GM12878 (cell line): ENCODE measurements at regions not wholly inside any gene's neighbourhood (a gene's known extent, or its start where the extent isn't known, plus 50 kb on each side); places are given as distances from the start of the nearest gene placed in this dataset.

Experiments used
- BCL11A ChIP-seq: IDR thresholded peaks from 2 replicates; pipeline ENCODE4 v1.6.1; 2011; ENCODE audit warnings: low read depth, low read length
- BMI1 ChIP-seq: fragments of 450-650 bp; IDR thresholded peaks from 2 replicates; pipeline ENCODE4 v1.6.1; 2016; ENCODE audit warnings: mild to moderate bottlenecking, moderate library complexity, borderline replicate concordance
- CBX5 ChIP-seq: sonication (generic); IDR thresholded peaks from 2 replicates; pipeline ENCODE4 v1.6.1; 2016; ENCODE audit warnings: low read depth, moderate library complexity, mild to moderate bottlenecking, inconsistent platforms
- FOS ChIP-seq: IDR thresholded peaks from 3 replicates; pipeline ENCODE4 v1.6.1; 2011; ENCODE audit warnings: borderline replicate concordance; ENCODE audit not compliant: insufficient read length; ENCODE audit errors: extremely low read depth
- FOXK2 ChIP-seq: fragments of 450-650 bp; IDR thresholded peaks from 2 replicates; pipeline ENCODE4 v1.6.1; 2017; ENCODE audit warnings: mild to moderate bottlenecking, moderate library complexity
- GABPA ChIP-seq: IDR thresholded peaks from 2 replicates; pipeline ENCODE4 v1.6.1; 2014; ENCODE audit warnings: antibody characterized with exemption, low read depth, mild to moderate bottlenecking, inconsistent platforms
- MEF2B ChIP-seq: fragments of 450-650 bp; IDR thresholded peaks from 2 replicates; pipeline ENCODE4 v1.6.1; 2018; ENCODE audit warnings: mild to moderate bottlenecking, moderate library complexity; ENCODE audit not compliant: partially characterized antibody, poor library complexity, severe bottlenecking
- NFIC ChIP-seq: IDR thresholded peaks from 2 replicates; pipeline ENCODE4 v1.6.1; 2012; ENCODE audit warnings: low read depth, mild to moderate bottlenecking, inconsistent platforms, low read length, moderate library complexity
- SMAD1 ChIP-seq: fragments of 450-650 bp; IDR thresholded peaks from 2 replicates; pipeline ENCODE4 v1.6.1; 2018; ENCODE audit warnings: mild to moderate bottlenecking, low read depth; ENCODE audit not compliant: partially characterized antibody
- SP1 ChIP-seq: IDR thresholded peaks from one replicate; pipeline ENCODE4 v1.6.1; 2011; ENCODE audit warnings: low read depth, low read length
- SREBF1 ChIP-seq: IDR thresholded peaks from 2 replicates; pipeline ENCODE4 v1.6.1; 2012; ENCODE audit warnings: mild to moderate bottlenecking, low read length
- STAT3 ChIP-seq: IDR thresholded peaks from 2 replicates; pipeline ENCODE4 v1.6.1; 2011; ENCODE audit warnings: low read depth, low read length, improper control_type of control experiment
- TBL1XR1 ChIP-seq: IDR thresholded peaks from 2 replicates; pipeline ENCODE4 v1.6.1; 2012; ENCODE audit warnings: low read depth, low read length, improper control_type of control experiment
- TF ChIP-seq, protein P1 (sequence below): fragments of 450-650 bp; IDR thresholded peaks from 2 replicates; pipeline ENCODE4 v1.6.1; 2017; ENCODE audit warnings: mild to moderate bottlenecking
- TF ChIP-seq, protein P2 (sequence below): fragments of 450-650 bp; IDR thresholded peaks from 2 replicates; pipeline ENCODE4 v1.6.1; 2014; ENCODE audit warnings: mild to moderate bottlenecking

DNA sequence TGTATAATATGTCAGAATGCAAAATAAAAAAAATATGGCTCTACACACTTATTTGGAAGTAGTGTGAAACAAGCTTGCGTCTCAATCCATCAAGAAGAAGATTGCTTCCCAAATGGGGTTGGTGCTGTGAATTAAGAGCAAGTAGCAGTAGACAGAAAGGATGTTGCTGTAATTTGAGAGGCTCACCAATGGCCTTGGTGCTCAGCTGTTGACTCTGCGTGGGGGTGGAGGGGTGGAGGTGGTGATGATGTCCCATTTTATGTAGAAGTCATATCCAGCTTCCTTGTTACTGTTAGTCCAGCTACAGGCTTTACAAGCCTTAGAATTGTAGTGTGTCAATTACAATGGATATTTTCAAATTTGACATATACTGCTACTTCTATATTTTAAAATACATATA lies 223.4 kb upstream of the RND3 start (continued):
- TF ChIP-seq, protein P1, sequence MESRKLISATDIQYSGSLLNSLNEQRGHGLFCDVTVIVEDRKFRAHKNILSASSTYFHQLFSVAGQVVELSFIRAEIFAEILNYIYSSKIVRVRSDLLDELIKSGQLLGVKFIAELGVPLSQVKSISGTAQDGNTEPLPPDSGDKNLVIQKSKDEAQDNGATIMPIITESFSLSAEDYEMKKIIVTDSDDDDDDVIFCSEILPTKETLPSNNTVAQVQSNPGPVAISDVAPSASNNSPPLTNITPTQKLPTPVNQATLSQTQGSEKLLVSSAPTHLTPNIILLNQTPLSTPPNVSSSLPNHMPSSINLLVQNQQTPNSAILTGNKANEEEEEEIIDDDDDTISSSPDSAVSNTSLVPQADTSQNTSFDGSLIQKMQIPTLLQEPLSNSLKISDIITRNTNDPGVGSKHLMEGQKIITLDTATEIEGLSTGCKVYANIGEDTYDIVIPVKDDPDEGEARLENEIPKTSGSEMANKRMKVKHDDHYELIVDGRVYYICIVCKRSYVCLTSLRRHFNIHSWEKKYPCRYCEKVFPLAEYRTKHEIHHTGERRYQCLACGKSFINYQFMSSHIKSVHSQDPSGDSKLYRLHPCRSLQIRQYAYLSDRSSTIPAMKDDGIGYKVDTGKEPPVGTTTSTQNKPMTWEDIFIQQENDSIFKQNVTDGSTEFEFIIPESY, result no peak
- TF ChIP-seq TBL1XR1 (no peak), BCL11A (no peak), MEF2B (no peak), FOXK2 (no peak), SREBF1 (no peak), STAT3 (no peak), NFIC (no peak), CBX5 (no peak), FOS (no peak), BMI1 (no peak), GABPA (no peak), SP1 (no peak), SMAD1 (no peak)
- TF ChIP-seq, protein P2, sequence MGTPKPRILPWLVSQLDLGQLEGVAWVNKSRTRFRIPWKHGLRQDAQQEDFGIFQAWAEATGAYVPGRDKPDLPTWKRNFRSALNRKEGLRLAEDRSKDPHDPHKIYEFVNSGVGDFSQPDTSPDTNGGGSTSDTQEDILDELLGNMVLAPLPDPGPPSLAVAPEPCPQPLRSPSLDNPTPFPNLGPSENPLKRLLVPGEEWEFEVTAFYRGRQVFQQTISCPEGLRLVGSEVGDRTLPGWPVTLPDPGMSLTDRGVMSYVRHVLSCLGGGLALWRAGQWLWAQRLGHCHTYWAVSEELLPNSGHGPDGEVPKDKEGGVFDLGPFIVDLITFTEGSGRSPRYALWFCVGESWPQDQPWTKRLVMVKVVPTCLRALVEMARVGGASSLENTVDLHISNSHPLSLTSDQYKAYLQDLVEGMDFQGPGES, result no peak
- TF ChIP-seq, all 136 proteins: peak for 0
